H1 (cell line): ENCODE measurements at regions not wholly inside any gene's neighbourhood (a gene's known extent, or its start where the extent isn't known, plus 50 kb on each side); places are given as distances from the start of the nearest gene placed in this dataset.
A peak's percentile ranks its signal among the peaks of the same experiment; 100 is the strongest.

Experiments
- CTCF ChIA-PET: fragments of 300-600 bp; sonication (Branson Sonifier 250); formaldehyde crosslinking; loops from one replicate; lab custom pipeline; 2021; ENCODE audit not compliant: partially characterized antibody; lab: Charles Lee
- POLR2A ChIA-PET: fragments of 300-600 bp; sonication (Branson Sonifier 250); formaldehyde crosslinking; loops from one replicate; lab custom pipeline; 2021; ENCODE audit warnings: inconsistent platforms; ENCODE audit not compliant: partially characterized antibody; lab: Charles Lee
- DNase-seq, 2 experiments: peaks; one replicate each; pipeline versions ENCODE4 v3.0.0 to v3.0.0-alpha.2; 2010 to 2022; ENCODE audit warnings: low spot score in 2 of 2, low read depth in 1 of 2, mixed read lengths in 1 of 2
- FAIRE-seq: peaks from 2 replicates; lab custom pipeline; 2011; peaks lifted over from hg19 to GRCh38; lab: Jason Lieb, UNC
- H2AFZ ChIP-seq: 2 replicates; pipeline ENCODE4 v1.8.1; 2012; ENCODE audit warnings: low read length, inconsistent platforms
- H2AK5ac ChIP-seq: 2 replicates; pipeline ENCODE4 v1.6.1; 2013; ENCODE audit warnings: low read depth, low read length
- H2BK120ac ChIP-seq: replicated peaks from 2 replicates; pipeline ENCODE3; 2013; ENCODE audit warnings: low read depth, low read length, inconsistent platforms
- H2BK12ac ChIP-seq: 2 replicates; pipeline ENCODE4 v1.6.1; 2013; ENCODE audit warnings: low read depth, low read length
- H2BK15ac ChIP-seq: 2 replicates; pipeline ENCODE4 v1.6.1; 2013; ENCODE audit warnings: low read length
- H2BK20ac ChIP-seq: 2 replicates; pipeline ENCODE4 v1.6.1; 2013; ENCODE audit warnings: low read length
- H2BK5ac ChIP-seq: 2 replicates; pipeline ENCODE4 v1.6.1; 2013; ENCODE audit warnings: low read depth, low read length
- H3K14ac ChIP-seq: 2 replicates; pipeline ENCODE4 v1.6.1; 2013; ENCODE audit warnings: inconsistent platforms; ENCODE audit not compliant: insufficient read length
- H3K18ac ChIP-seq: 2 replicates; pipeline ENCODE4 v1.6.1; 2013; ENCODE audit warnings: low read length; ENCODE audit errors: extremely low read depth
- H3K23ac ChIP-seq: 2 replicates; pipeline ENCODE4 v1.6.1; 2013; ENCODE audit warnings: inconsistent platforms; ENCODE audit not compliant: insufficient read length
- H3K23me2 ChIP-seq: 2 replicates; pipeline ENCODE4 v1.6.1; 2013; ENCODE audit warnings: low read depth, low read length
- H3K27ac ChIP-seq: 2 replicates; pipeline ENCODE4 v1.6.1; 2011; ENCODE audit warnings: low read depth, low read length, inconsistent platforms
- H3K27me3 ChIP-seq, 4 experiments: replicated peaks in 1 of 4; 1 replicate in 1 of 4; 2 replicates in 3 of 4; pipeline versions ENCODE4 v1.6.1 to v1.8.1; 2011 to 2013; ENCODE audit warnings: low read length in 3 of 4, mild to moderate bottlenecking in 3 of 4, inconsistent platforms in 2 of 4, mixed read lengths in 2 of 4, moderate library complexity in 1 of 4; ENCODE audit not compliant: control insufficient read depth in 3 of 4, insufficient read depth in 3 of 4; ENCODE audit errors: extremely low read depth in 1 of 4
- H3K36me3 ChIP-seq, 4 experiments: 2 replicates each; pipeline versions ENCODE4 v1.6.1 to v1.8.1; 2011 to 2013; ENCODE audit warnings: mild to moderate bottlenecking in 4 of 4, low read length in 3 of 4, moderate library complexity in 2 of 4, control low read depth in 1 of 4, inconsistent platforms in 1 of 4; ENCODE audit not compliant: insufficient read depth in 4 of 4, control insufficient read depth in 2 of 4
- H3K4ac ChIP-seq: replicated peaks from 2 replicates; pipeline ENCODE3; 2013; ENCODE audit warnings: low read length, low read depth, mixed read lengths, inconsistent platforms; ENCODE audit not compliant: insufficient read length
- H3K4me1 ChIP-seq, 4 experiments: replicated peaks in 1 of 4; 1 replicate in 1 of 4; 2 replicates in 3 of 4; pipeline versions ENCODE4 v1.6.1 to v1.8.1; 2011 to 2013; ENCODE audit warnings: low read length in 3 of 4, inconsistent platforms in 2 of 4, mixed read lengths in 1 of 4; ENCODE audit not compliant: insufficient read depth in 4 of 4, control insufficient read depth in 3 of 4
- H3K4me2 ChIP-seq, 2 experiments: 2 replicates each; pipeline versions ENCODE4 v1.6.1 to v1.8.1; 2011 to 2013; ENCODE audit warnings: low read depth in 2 of 2, low read length in 2 of 2, control low read depth in 1 of 2, inconsistent platforms in 1 of 2, mild to moderate bottlenecking in 1 of 2; ENCODE audit not compliant: insufficient read depth in 1 of 2
- H3K4me3 ChIP-seq, 4 experiments: fragments of 200-600, 300-600 bp in 1 of 4; sonication (generic), shearing (Covaris generic), sonication (Bioruptor Twin) in 1 of 4; 2 replicates each; pipeline versions ENCODE4 v1.5.1 to v1.8.1; 2011 to 2016; ENCODE audit warnings: low read length in 4 of 4, low read depth in 3 of 4, control low read depth in 2 of 4, inconsistent platforms in 2 of 4, mild to moderate bottlenecking in 2 of 4, mixed read lengths in 1 of 4, moderate library complexity in 1 of 4; ENCODE audit not compliant: insufficient read depth in 2 of 4; ENCODE audit errors: extremely low read depth in 1 of 4
- H3K56ac ChIP-seq: replicated peaks from 2 replicates; pipeline ENCODE3; 2013; ENCODE audit warnings: low read depth, mild to moderate bottlenecking, mixed read lengths, low read length, inconsistent platforms; ENCODE audit not compliant: insufficient read length
- H3K79me1 ChIP-seq: 2 replicates; pipeline ENCODE4 v1.6.1; 2013; ENCODE audit warnings: low read depth, low read length, control low read depth
- H3K79me2 ChIP-seq, 2 experiments: 2 replicates each; pipeline versions ENCODE4 v1.6.1 to v1.8.1; 2012 to 2013; ENCODE audit warnings: low read length in 2 of 2, mild to moderate bottlenecking in 2 of 2, inconsistent platforms in 1 of 2; ENCODE audit not compliant: insufficient read depth in 2 of 2, control insufficient read depth in 1 of 2
- H3K9ac ChIP-seq, 4 experiments: replicated peaks in 1 of 4; 1 replicate in 1 of 4; 2 replicates in 3 of 4; pipeline versions ENCODE4 v1.6.1 to v1.8.1; 2011 to 2013; ENCODE audit warnings: low read depth in 3 of 4, low read length in 3 of 4, control low read depth in 2 of 4, mild to moderate bottlenecking in 2 of 4, moderate library complexity in 2 of 4, inconsistent platforms in 1 of 4; ENCODE audit errors: extremely low read depth in 1 of 4
- H3K9me3 ChIP-seq, 2 experiments: 2 replicates each; pipeline versions ENCODE4 v1.6.1 to v1.8.1; 2012 to 2013; ENCODE audit warnings: mild to moderate bottlenecking in 2 of 2, moderate library complexity in 2 of 2, control low read depth in 1 of 2, inconsistent platforms in 1 of 2, low read depth in 1 of 2, low read length in 1 of 2, mixed read lengths in 1 of 2; ENCODE audit not compliant: insufficient read depth in 2 of 2
- H4K20me1 ChIP-seq, 2 experiments: replicated peaks in 1 of 2; 2 replicates each; pipeline versions ENCODE3 to v1.8.1; 2011 to 2013; ENCODE audit warnings: inconsistent platforms in 2 of 2, low read length in 2 of 2, mild to moderate bottlenecking in 1 of 2; ENCODE audit not compliant: insufficient read depth in 2 of 2, control insufficient read depth in 1 of 2
- H4K5ac ChIP-seq: 2 replicates; pipeline ENCODE4 v1.6.1; 2013; ENCODE audit warnings: low read length, low read depth, mixed read lengths, inconsistent platforms; ENCODE audit not compliant: insufficient read length
- H4K8ac ChIP-seq: 2 replicates; pipeline ENCODE4 v1.8.0; 2013; ENCODE audit warnings: mild to moderate bottlenecking, moderate library complexity, low read length, inconsistent platforms; ENCODE audit not compliant: insufficient read depth; ENCODE audit errors: extremely low read depth
- H4K91ac ChIP-seq: replicated peaks from 2 replicates; pipeline ENCODE3; 2013; ENCODE audit warnings: low read length, mixed read lengths, inconsistent platforms; ENCODE audit not compliant: insufficient read length
- ASH2L ChIP-seq: fragments of 200-600, 300-600 bp; sonication (generic); IDR thresholded peaks from one replicate; pipeline ENCODE4 v1.7.1; 2017; ENCODE audit warnings: low read length
- BCL11A ChIP-seq, 2 experiments: IDR thresholded peaks; one replicate each; pipeline ENCODE4 v1.6.1; 2011; ENCODE audit warnings: low read depth in 2 of 2, low read length in 2 of 2, mild to moderate bottlenecking in 2 of 2
- BRCA1 ChIP-seq: IDR thresholded peaks from 2 replicates; pipeline ENCODE4 v1.6.1; 2012; ENCODE audit warnings: low read depth, low read length, improper control_type of control experiment
- CBX5 ChIP-seq: fragments of 300-800, 300-1000 bp; sonication (generic); IDR thresholded peaks from 2 replicates; pipeline ENCODE4 v1.7.1; 2016; ENCODE audit warnings: antibody characterized with exemption, low read length, low read depth
- EGR1 ChIP-seq: IDR thresholded peaks from 2 replicates; pipeline ENCODE4 v1.6.1; 2011; ENCODE audit warnings: low read depth, low read length, borderline replicate concordance
- KDM4A ChIP-seq: IDR thresholded peaks from one replicate; pipeline ENCODE4 v1.7.1; 2012; ENCODE audit warnings: low read depth, mild to moderate bottlenecking, moderate library complexity, low read length, inconsistent platforms; ENCODE audit not compliant: severe bottlenecking
- POLR2A ChIP-seq, 2 experiments: IDR thresholded peaks; 1 replicate in 1 of 2; 2 replicates in 1 of 2; pipeline ENCODE4 v1.6.1; 2011; ENCODE audit warnings: low read depth in 2 of 2, low read length in 2 of 2, mild to moderate bottlenecking in 2 of 2; ENCODE audit errors: control extremely low read depth in 1 of 2
- POU5F1 ChIP-seq: IDR thresholded peaks from 2 replicates; pipeline ENCODE4 v1.6.1; 2011; ENCODE audit warnings: low read depth, mild to moderate bottlenecking, low read length, moderate library complexity
- SIX5 ChIP-seq: IDR thresholded peaks from 2 replicates; pipeline ENCODE4 v1.6.1; 2011; ENCODE audit warnings: mild to moderate bottlenecking, low read depth, low read length
- TBP ChIP-seq: IDR thresholded peaks from 2 replicates; pipeline ENCODE4 v1.6.1; 2011; ENCODE audit warnings: low read depth, low read length, improper control_type of control experiment
- WGBS, 2 experiments: shearing (Covaris generic) in 1 of 2; methylation state at CpG; one replicate each; pipeline versions ENCODE4 v1.1.6 to v1.1.7; 2013 to 2015; ENCODE audit warnings: low lambda C conversion rate in 2 of 2, mixed read lengths in 2 of 2, inconsistent platforms in 1 of 2, low coverage in 1 of 2, missing lambda C conversion rate in 1 of 2; ENCODE audit not compliant: insufficient replicate concordance in 2 of 2, insufficient coverage in 1 of 2, insufficient read length in 1 of 2; ENCODE audit errors: extremely low coverage in 1 of 2, missing lambda C conversion rate in 1 of 2; 5-methylcytosine and 5-hydroxymethylcytosine counted together
- TF ChIP-seq, protein P1 (sequence below): IDR thresholded peaks from 2 replicates; pipeline ENCODE4 v1.6.1; 2011; ENCODE audit warnings: low read length, improper control_type of control experiment

DNA sequence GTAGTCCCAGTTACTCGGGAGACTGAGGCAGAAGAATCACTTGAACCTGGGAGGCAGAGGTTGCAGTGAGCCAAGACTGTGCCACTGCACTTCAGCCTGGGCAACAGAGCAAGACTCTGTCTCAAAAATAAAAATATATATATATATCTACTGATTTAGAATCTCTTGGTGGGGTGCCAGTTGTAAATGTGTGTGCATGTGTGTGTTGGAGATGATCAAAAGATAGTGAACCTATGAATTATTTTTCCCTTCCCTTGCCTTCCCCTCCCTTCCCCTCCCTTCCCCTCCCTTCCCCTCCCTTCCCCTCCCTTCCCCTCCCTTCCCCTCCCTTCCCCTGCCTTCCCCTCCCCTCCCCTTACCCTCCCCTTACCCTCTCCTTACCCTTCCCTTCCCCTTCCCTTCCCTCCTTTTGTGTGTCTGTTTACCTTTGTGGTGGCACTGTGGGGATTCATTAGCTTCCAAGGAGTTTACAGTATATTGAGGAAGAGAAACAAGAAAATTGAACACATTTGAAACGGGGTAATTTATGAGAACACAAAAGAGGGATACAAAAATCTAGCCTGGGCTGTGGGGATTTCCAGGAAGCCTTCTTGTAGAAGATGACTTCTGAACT, 281.5 kb upstream of the DPPA4 start:
- Histone ChIP-seq H2AFZ (no peak overlapping the region), H3K9ac (no peak overlapping the region), H3K4me3 (no peak overlapping the region), H3K23ac (no peak overlapping the region), H2BK20ac (no peak overlapping the region), H4K20me1 (no peaks in the 10 kb centered on the region), H4K91ac (no peak overlapping the region), H3K4me2 (no peak overlapping the region), H3K9me3 (no peaks in the 10 kb centered on the region; a peak in 1 of 4 replicates), H3K27me3 (no peaks in the 10 kb centered on the region), H3K23me2 (no peaks in the 10 kb centered on the region; the same call in 1 of the 2 replicates), H3K36me3 (no peaks in the 10 kb centered on the region)
- 79% methylated on average over 2 of the region's 2 CpGs; no CpG with 5 or more reads in 1 of the 2 experiments for WGBS, 2 experiments
- no peak for TF ChIP-seq KDM4A
- no peak for TF ChIP-seq EGR1
- TF ChIP-seq, protein P1, sequence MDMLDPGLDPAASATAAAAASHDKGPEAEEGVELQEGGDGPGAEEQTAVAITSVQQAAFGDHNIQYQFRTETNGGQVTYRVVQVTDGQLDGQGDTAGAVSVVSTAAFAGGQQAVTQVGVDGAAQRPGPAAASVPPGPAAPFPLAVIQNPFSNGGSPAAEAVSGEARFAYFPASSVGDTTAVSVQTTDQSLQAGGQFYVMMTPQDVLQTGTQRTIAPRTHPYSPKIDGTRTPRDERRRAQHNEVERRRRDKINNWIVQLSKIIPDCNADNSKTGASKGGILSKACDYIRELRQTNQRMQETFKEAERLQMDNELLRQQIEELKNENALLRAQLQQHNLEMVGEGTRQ = no peak
- TF ChIP-seq BRCA1 = no peak
- TF ChIP-seq SIX5 = no peak
- TF ChIP-seq BCL11A (IDR thresholded peaks at IDR 0.05; ENCODE audit: low read depth in 2 of 2, low read length in 2 of 2) = no peak
- no peak for TF ChIP-seq CBX5
- no peak for TF ChIP-seq POLR2A (IDR thresholded peaks at IDR 0.05; ENCODE audit: control extremely low read depth in 1 of 2, low read depth in 2 of 2, low read length in 2 of 2)
- TF ChIP-seq TBP = no peak
- no peak for TF ChIP-seq ASH2L
- TF ChIP-seq POU5F1 = no peak
- TF ChIP-seq, all 59 proteins: peak for 0
- Histone ChIP-seq H3K56ac (peak overlapping the region; percentile 86), H3K4me1 (no peaks in the 10 kb centered on the region), H3K27ac (no peak overlapping the region), H2AK5ac (no peak overlapping the region), H3K79me2 (no peaks in the 10 kb centered on the region), H3K18ac (no peak overlapping the region), H4K8ac (no peak overlapping the region), H2BK5ac (no peak overlapping the region), H3K14ac (no peak overlapping the region), H2BK12ac (no peak overlapping the region), H3K4ac (no peak overlapping the region), H4K5ac (no peak overlapping the region), H2BK120ac (no peak overlapping the region), H3K79me1 (no peaks in the 10 kb centered on the region), H2BK15ac (no peak overlapping the region)
- no peak for FAIRE-seq
- no peak for DNase-seq
- ChIA-PET POLR2A (interaction anchor here (0.7 kb wide), 1 partner anchor 18 kb away, joined by 4 read pairs; no protein-coding TSS in a partner anchor), CTCF (no interaction called here)
